ENCODE measurements at regions not wholly inside any gene's neighbourhood (a gene's known extent, or its start where the extent isn't known, plus 50 kb on each side); places are given as distances from the start of the nearest gene placed in this dataset.

- no peak for TF ChIP-seq CTCF (conservative IDR thresholded peaks at IDR 0.05; ENCODE audit: low read length)
- no peak for TF ChIP-seq EZH2phosphoT487 (IDR thresholded peaks at IDR 0.05; ENCODE audit: borderline replicate concordance)
Measured at GRCh38 chr22:48711031-48711431, 1116.6 kb downstream of the BRD1 start.
